Stimulated activated CD4-positive, alpha-beta T cell treated with anti-CD3 and anti-CD28 coated beads, Interleukin-12 subunit alpha, Interleukin-12 subunit beta, amount 100 ng/mL, for 48 hours (primary cell): ENCODE measurements at regions not wholly inside any gene's neighbourhood (a gene's known extent, or its start where the extent isn't known, plus 50 kb on each side); places are given as distances from the start of the nearest gene placed in this dataset.

Source experiments
- DNase-seq, 3 donors: peaks; one replicate each; pipeline ENCODE4 v3.0.0-alpha.2; 2020; ENCODE audit warnings: low read depth in 2 of 3, low spot score in 1 of 3

- DNase-seq = no peak
Observed at GRCh38 chr11:130638624-130639023, 190.2 kb downstream of the ADAMTS15 start.

- DNase-seq = no peak
Observed at GRCh38 chr11:130639369-130639768, 190.9 kb downstream of the ADAMTS15 start.

- DNase-seq = no peak
Observed at GRCh38 chr11:130640526-130640925, 192.1 kb downstream of the ADAMTS15 start.

DNA sequence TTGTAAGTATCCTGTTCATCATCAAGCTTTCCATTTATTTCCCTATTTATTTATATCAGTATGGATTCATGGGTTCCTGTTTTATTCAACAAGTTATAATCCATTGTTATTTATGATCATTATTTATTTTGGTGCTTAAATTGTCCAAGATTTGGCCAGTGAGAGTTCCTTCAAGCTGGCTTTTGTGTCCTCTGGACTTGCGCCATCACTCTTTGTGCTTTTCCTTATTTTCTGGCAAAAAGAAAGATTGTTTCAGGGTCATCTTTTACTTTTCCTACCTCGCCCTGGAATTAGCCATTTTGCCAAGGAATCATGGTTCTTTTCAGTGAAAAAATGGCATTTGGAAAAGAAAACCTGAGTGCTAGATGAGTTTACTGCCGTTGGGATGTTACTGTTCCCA lies 193.4 kb downstream of the ADAMTS15 start:
- no peak for DNase-seq

DNA sequence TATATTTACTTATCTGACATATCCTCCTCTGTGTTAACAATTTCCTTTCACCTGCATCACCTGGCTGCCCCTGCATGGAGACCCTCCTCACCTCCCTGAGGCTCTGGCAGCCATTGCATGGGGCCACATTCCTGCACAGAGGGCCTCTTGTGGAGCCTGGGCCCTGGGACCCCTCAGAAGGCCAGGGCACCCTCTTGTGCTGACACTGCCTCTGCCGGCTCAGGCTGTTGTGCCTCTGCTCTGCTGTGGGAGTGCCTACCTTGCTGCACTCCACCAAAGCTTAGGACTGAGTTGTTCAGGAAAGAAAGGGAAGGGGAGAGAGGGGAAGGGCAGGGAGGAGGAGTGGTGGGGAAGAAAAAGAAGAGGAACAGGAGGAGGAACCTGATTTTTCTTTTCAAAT lies 194.5 kb downstream of the ADAMTS15 start:
- DNase-seq = no peak

GRCh38 chr11:130644187-130644586 lies 195.7 kb downstream of the ADAMTS15 start:
- DNase-seq = no peak

- DNase-seq = no peak
Observed at GRCh38 chr11:130645164-130645842, 196.9 kb downstream of the ADAMTS15 start.

GRCh38 chr11:130645843-130646197 lies 197.4 kb downstream of the ADAMTS15 start:
- no peak for DNase-seq

DNA sequence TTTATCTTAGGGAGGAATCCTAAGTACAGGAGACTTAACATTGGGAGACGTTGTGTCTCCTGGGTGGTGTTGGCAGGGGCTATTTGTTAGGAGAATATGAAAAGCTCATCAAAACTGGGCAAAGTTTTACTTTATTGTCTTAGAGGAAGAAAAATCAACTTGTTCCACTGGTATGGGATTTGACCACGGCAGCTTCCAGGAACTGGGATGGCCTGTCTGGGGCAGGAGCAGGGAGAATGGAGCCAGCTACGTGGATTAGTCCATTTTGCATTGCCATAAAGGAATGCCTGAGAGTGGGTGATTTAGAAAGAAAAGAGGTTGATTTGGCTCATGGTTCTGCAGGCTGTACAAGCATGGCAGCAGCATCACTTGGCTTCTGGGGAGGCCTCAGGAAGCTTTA lies 198.4 kb downstream of the ADAMTS15 start:
- no peak for DNase-seq

GRCh38 chr11:130647371-130647770 lies 198.9 kb downstream of the ADAMTS15 start:
- DNase-seq = no peak

- no peak for DNase-seq
Observed at GRCh38 chr11:130649801-130650200, 201.4 kb downstream of the ADAMTS15 start.

GRCh38 chr11:130650456-130651030 lies 202.1 kb downstream of the ADAMTS15 start:
- no peak for DNase-seq

- DNase-seq = no peak
Observed at GRCh38 chr11:130651066-130651855, 202.8 kb downstream of the ADAMTS15 start.

- DNase-seq = no peak
Observed at GRCh38 chr11:130652671-130653335, 204.4 kb downstream of the ADAMTS15 start.

- DNase-seq = no peak
Observed at GRCh38 chr11:130653838-130654636, 205.6 kb downstream of the ADAMTS15 start.

DNA sequence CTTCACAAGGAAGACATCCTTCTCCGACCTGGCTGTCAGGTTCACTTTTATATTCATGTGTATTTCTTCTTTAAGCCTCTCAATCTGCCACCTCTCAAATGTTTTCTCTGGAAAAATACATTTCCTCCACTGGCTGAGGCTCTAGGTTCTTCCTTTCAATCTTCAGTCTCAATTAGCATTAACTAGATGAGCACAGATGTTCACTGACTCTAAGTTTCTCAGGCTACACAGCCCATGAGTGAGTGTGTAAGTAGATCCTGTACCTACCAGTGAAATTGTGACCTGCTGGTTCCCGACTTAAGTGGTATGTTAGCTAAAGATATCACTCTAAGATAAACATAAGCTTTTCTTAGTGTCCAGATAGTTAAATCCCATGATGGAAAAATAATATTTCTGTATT lies 206.9 kb downstream of the ADAMTS15 start:
- no peak for DNase-seq

- DNase-seq = no peak
Observed at GRCh38 chr11:130666781-130667251, 218.4 kb downstream of the ADAMTS15 start.

GRCh38 chr11:130668751-130669150 lies 220.3 kb downstream of the ADAMTS15 start:
- DNase-seq = no peak

DNA sequence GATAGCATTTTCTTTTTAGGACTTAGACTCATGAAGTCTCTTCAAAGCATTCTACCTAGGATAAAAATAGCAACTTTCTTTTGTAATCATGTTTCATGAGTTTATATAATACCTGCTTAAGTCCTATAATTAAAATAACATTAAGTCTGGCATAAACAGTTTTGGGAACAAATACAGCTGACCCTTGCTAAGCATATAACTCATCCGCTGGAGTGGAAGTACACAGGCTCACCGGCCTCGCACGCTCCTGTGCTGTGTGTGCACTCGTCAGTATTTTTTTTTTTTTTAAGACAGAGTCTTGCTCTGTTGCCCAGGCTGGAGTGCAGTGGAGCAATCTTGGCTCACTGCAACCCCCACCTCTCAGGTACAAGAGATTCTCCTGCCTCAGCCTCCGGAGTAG lies 221.8 kb downstream of the ADAMTS15 start:
- no peak for DNase-seq

DNA sequence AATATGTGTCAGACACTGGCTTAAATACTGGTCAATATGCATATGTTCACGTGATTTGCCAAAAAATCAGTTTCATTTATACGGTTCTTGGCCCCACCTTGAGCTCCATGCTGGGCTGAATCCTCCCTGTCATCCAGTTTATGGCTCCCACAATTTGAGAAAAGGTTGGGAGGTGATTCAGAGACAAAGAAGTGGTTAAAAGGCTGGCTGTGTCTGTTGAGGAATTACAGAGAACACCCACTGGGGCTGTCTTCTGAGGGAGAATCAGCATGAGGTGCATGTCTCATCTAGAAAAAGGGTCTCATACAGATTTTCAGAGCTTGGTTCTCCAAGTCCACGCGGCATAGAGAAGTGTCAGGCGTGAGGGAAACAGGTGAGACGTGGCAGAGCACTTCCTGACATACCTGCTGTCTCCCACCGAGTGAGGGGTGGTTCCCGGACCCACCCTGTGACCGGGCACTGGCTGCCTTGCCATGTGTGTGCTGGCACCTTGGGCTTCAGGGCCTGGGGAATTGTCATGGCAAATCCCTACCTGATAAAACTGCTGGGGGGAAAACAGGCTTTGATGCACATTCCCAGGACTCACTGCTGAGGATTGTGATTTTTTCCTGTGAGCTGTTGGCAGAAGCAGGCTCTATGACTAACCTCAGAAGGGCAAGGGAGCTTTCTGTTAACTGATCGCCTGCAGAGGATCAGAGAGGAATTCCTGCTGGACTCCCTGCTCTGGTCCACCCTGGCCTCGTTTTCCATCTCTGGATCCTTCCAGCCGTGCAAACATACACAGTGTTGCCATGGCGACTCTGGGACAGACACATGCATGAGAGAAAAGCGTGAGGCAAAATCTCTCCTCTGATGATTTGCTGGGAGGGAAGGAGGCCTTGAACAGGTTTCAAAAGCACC lies 223.6 kb downstream of the ADAMTS15 start:
- DNase-seq = no peak
